GM21737 (cell line): ENCODE measurements at regions not wholly inside any gene's neighbourhood (a gene's known extent, or its start where the extent isn't known, plus 50 kb on each side); places are given as distances from the start of the nearest gene placed in this dataset.
A peak's percentile ranks its signal among the peaks of the same experiment; 100 is the strongest.
"Not testable (repeated sequence)": the region's sequence is repeated elsewhere in the genome, so short reads cannot be mapped to it uniquely, and the experiment has no call there.

ENCODE experiments used
- ATAC-seq: cut with Tn5 transposase; IDR thresholded peaks from one replicate; pipeline ENCODE4 v1.9.1; 2021; ENCODE audit warnings: mild to moderate bottlenecking, moderate library complexity; ENCODE audit not compliant: unreplicated experiment

DNA sequence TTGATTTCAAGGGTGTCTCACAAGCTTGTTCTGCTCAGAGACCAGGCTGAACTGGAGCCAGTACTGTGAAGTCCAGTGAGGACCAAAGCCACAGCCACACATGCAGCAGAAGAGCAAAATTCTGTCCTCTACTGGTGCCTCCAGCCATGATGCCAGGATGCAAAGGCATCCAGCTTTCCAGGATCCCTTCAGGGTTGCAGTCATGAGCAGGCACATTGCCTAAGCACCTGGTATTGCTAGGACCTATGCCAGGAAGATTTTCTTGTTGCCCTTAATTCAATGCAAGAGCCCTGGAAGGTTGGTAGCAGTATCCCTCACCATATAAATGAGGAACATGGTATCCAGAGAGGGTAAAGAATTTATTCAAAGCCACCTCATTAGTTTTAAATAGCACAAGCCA lies 78.9 kb upstream of the CYRIA start:
- no peak for ATAC-seq

DNA sequence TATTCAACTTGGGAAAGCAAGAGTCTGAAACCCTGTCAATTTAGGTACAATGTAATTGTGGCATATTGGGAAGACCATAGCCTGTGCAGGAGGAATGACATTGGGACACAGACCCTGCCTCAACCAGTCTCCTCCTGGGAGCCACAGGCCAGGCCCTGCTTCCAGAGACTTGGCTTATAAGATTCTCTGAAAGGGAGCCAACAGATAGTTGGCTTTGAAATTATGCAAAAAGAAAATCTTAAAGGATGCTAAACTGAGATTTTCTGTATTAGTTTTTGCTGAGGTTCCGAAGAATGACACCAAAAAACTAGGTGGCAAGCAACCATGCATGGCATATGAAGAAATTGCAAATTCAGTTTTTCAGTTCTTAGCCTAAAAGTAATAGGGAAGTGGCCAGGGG lies 76.4 kb upstream of the CYRIA start:
- ATAC-seq = no peak

DNA sequence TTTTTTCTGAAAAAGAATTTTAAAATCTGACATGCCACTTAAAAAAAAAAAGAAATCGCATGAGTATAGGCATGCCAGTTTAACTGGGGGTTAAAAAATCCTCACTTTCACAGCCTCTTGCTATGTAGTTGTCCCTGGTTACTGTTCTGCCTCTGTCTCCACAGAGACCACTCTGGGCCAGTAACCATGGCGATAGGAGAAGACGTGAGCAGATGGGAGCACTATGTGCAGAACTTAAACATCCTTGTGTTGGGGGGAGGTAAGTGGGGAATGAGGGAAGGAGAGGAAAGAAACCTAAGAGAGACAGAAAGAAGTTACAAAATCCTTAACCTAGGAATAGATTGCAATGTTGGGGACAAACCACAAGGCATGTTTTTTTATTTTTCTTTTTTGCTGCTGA lies 75.9 kb upstream of the CYRIA start:
- ATAC-seq = no peak

DNA sequence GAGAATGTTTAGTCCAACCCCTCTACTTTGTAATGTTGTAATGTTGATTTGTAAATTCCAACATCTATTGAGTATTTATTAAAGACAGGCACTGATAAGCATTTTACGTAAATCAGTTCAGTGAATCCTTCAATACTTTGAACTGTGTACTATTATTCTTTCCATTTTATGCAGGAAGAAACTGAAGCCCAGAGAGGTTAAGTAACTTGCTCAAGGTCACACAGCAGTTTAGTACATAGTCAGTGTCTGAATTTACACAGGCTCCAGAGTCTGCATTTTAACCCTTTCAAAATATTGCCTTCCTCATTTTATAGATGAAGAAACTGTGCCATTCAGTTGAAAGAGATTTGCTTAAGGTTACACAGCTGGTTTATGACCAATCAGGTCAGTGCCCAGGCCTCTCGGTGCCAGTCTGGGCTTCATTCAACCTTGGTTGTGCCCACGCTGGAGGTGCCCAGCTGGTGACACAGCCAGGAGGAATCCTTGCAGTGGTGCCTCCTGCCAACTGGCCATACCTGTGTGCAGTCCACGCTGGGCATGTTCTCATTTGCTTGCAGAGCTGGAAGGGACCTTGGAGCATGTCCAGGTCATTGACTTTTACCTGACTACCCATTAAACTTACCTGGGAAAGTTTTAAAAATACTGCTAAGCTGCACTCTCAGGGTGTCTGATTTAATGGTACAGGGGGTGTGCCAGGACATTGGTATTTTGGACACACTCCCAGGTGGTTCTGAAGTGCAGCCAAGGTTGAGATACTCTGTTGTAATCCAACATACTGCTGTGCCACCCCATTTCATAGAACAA lies 74.3 kb upstream of the CYRIA start:
- ATAC-seq = no peak

DNA sequence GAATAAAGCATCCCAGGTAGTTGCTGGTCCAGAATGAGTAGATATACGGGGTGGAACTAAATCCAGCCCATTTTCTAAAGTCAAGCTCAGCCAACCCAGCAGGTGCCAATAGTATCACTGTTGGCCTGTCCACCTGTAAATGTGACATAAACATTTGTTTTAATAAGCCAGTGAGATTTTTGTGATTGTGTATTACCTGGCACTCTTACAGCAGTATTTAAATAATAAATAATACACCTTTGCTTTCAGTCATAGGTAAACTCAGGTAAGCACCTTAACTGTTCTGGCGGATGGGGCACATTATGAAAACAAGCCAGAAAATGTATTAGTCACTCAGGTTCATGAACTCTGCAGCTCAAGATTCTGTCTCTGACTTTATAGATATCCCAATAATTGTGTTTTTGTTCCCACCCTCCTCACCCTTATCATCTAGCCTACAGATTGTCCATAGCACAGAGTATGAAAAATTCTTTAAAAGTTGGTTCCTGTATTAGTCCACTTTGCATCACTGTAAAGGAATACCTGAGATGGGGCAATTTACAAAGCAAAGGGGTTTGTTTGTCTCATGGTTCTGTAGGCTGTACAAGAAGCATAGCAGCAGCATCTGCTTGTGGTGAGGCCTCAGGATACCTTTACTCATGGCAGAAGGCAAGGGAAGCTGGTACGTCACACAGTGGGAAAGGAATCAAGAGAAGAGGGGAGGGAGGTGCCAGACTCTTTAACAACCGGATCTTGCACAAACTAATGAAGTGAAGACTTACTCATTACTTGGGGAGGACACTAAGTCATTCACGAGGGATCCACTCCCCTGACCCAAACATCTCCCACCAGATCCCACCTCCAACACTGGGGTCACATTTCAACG lies 73.0 kb upstream of the CYRIA start:
- no peak for ATAC-seq

DNA sequence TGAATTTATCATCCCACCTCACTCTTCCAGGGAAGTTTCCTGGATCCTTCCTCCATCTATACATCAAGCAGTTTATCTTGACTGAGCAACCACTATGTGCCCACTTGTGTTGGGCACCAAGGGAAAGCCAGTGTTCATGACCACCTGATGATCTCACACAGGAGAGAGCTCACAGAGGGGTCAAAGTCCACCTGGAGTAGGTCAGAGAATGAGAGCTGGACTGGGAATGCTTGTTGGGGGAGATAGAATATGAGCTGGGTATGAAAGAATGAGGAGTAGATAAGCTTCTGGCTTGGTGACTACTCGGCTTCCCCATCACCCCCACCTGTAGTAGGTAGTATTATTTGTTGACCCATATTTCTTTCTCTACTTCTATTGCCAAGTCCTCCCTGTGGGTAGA lies 72.2 kb upstream of the CYRIA start:
- ATAC-seq = no peak

DNA sequence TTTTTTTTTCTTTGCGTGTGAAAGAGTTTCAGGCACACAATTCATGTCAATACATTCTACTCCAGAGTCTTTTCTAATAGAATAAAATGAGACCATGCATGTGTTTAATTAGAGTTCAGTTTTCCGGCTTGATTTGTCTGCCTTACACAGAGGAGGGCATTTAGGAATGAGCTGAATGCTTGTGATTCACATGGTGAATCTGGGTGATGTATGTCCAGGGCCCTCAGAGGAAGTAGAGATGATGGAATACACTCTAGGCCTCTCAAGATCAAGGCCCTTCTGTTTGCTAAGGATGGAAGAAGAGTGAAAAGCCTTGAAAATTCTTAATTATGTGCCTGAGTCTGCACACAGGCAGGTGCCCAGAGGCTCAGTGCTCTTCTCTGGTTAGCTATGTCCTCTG lies 71.0 kb upstream of the CYRIA start:
- no peak for ATAC-seq

DNA sequence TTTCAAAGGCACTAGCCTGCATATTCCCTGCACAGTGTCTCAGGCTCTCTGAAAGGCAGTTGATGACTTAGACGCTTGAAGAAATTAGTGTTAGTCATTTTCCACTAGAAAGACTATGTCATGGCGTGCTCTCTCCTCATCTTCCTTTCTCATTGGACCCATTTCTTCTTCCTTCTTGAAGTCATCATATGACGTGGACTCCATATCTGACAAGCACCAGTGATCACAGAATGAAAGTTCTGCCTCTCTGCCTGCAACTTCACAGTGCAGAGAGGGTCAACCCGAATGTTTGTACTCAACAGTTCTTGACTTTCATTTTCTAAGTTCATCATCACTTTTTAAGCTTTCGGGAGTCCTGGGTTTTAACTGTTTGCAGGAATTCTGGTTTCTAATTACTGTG lies 63.7 kb upstream of the CYRIA start:
- ATAC-seq = no peak

DNA sequence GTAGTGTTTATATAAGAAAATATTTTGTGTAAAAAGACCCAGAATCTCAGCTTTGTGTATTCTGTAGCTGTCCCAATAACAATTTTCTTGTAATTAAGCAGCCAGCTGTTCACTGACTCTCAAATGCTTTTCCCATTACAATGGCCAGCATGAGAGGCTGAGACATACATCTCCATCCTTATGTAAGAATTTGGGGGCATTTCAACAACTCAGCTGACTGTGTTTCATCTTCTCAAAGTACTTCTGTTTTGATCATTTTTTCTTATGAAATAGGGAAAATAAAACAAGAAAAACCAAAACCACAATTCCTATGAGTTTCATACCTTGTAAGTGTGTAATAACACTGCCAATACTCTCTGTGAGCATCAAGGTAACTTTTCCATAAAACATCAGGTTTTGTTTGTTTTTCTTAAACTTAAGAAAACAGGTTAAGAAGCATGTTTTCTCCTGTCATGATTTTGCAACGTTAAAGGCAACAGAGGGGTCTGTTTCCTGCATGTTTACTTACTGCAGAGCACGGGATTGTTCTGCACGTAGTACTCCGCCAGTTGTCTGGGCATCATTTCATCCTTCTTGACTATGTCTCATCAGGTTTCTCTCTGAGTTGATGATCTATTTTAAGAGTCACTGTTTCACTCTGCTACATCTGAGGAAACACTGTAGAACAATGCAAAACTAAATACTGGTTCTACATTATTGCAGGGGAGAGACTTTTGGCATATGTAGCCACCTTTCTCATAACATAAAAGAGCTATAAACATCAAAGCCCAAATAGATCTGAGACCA lies 62.9 kb upstream of the CYRIA start:
- peak; percentile 70 for ATAC-seq

DNA sequence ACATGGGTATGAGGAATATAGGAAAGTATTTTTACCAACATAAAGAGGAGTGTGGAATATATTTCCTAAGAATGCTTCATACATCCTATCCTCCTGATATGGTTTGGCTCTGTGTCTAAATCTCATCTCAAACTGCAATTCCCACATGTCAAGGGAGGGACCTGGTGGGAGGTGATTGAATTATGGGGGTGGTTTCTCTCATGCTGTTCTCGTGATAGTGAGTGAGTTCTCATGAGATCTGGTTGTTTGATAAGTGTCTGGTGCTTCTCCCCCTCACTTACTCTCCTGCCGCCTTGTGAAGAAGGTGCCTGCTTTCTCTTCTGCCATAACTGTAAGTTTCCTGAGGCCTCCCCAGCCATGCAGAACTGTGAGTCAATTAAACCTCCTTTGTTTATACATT lies 62.2 kb upstream of the CYRIA start:
- not testable (repeated sequence) for ATAC-seq

DNA sequence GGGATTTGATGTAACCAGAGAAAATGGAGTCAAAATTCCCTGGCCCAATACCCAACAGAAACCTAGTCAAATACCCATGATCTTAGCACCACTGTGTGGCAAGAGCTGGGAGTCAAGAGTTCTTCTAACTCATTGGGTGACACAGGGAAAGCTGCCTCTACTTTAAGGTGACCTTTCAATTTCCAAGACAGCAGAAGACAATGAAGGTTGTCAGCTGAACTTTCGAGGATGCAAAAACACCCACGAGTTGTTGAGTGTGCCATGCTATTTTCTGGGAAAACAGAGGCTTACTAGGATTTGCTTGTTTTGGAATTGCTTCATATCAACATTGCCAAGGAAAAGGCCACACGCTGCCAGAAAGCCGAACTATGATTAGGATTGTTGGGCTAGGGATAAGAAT lies 61.6 kb upstream of the CYRIA start:
- ATAC-seq = no peak

DNA sequence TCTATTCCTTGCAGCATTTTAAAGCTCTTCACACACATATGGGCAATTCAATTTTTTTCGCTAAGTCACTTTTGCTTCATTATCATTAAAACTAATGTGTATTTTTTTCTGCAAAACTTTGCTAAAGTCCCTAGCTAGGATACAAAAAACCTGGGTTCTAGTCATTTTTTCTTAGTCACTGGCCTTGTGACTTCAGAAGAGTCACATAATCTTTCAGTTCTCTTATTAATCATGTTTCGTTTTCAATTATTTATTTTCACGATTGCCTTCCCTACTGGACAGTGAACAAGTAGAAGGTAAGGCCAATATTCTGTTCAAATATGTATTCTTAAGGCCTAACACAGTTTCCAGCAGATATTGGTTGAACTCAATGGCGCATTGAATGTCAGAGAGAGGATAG lies 60.9 kb upstream of the CYRIA start:
- ATAC-seq = no peak

DNA sequence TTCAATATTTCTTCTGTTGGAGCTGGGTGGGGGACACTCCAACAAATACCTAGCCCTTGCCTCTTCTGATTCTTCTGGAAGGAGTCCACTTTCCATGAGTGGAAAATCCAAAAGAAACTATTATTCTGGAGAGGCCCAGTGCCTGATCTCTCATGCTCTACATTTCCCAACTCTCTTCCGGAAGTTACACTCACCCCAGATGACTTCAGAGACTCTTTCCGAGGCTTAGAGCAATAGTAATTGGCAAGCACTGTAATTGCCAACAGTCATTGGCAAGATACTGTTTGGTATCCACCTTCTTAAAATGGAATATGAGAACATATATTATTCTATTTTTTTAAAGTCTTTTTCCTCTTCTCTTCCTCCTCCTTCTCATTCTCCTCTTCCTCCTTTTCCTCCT lies 60.5 kb upstream of the CYRIA start:
- no peak for ATAC-seq

DNA sequence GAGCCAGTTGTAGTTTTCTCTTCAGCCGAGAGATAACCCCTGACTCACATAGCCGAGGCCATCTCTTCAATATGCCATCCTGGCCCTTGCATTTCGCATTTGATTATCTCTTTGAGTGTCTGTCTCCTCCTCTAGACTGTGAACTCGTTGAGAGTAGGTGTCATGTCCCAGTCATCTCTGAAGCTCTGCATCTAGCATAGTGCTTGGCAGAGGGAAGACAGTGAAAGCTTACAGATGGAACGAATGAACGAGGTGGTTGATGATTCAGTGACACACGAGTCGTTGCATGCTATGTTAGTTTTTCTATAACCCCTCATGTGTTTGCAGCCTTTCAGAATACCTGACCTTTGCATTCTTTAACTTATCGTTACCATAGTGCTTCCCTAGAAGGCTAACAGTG lies 59.9 kb upstream of the CYRIA start:
- no peak for ATAC-seq

DNA sequence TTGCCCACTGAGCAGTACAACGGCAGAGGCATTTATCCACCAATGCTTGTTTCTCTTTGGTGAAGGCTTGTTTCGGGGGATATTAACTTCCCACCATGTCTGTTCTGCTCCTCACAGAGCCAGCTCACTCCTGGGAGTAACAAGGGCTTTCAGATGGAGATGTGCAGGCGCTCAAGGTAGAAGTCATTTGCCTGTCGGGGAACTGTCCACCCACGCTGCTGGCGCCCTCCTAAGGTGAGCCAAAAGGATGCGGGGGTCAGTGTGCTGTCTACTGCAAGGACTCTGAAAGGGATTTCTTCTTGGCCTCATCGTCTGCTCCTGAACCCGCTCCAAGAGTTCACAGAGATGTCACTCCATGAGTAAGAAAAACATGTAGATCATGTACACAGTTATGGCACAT lies 57.0 kb upstream of the CYRIA start:
- ATAC-seq = no peak

DNA sequence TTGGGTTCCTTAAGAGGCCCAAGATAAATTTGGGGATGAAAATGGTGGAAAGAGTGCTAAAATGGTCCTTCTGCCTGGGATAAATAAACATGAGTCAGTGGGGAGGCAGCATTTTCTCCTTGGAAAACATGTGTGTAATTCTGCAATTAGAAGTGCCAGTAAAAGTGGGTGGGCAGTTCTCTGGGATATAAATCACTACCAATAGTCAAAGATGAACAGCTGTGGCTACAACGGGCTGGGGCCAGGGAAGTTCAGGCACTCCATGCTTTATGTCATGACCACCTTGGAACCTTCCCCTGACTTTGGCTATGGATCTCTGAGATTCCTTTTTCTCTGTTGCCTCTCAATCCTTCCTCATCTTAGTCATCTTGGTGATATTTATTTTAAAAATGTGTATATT lies 56.5 kb upstream of the CYRIA start:
- ATAC-seq = no peak

DNA sequence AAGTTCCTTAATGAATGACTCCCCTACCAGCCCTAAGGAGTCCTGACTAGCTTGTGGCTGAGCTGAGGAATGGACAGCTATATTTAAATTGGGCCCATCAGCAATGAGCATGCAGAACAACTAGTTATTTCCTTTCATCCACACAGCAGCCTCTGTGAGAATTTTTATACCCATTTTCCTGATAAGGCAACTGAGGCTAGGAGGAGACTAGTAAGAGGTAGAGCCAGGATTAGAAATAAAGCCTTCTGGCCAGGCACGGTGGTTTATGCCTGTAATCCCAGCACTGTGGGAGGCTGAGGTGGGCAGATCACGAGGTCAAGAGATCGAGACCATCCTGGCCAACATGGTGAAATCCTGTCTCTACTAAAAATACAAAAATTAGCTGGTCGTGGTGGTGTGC lies 55.9 kb upstream of the CYRIA start:
- ATAC-seq = not testable (repeated sequence)

DNA sequence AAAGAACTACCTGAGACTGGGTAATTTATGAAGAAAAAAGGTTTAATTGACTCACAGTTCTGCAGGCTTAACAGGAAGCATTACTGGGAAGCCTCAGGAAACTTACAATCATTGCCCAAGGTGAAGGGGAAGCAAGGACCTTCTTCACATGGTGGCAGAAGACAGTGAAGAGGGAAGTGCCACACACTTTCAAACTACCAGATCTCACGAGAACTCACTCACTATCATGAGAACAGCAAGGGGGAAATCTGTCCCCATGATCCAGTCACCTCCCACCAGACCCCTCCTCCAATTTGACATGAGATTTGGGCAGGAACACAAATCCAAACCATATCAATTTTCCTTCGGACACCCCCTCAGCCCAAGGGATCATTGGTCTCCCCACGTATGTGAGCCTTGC lies 55.1 kb upstream of the CYRIA start:
- ATAC-seq = not testable (repeated sequence)

DNA sequence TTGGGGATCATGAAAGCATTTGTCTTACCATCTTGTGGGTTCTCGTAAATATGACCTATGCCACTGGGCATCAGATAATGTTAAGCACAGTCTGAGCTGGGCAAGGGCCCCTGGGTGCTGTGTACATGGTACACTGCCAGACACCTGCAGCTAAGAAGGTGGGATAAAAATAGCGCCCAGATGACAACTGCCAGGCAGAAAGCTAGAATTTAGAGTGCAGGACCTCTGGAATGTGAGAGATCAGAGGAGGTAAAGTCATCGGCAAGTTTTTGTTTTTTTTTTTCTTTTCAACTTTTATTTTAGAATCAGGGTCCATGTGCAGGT lies 53.8 kb upstream of the CYRIA start:
- ATAC-seq = no peak

DNA sequence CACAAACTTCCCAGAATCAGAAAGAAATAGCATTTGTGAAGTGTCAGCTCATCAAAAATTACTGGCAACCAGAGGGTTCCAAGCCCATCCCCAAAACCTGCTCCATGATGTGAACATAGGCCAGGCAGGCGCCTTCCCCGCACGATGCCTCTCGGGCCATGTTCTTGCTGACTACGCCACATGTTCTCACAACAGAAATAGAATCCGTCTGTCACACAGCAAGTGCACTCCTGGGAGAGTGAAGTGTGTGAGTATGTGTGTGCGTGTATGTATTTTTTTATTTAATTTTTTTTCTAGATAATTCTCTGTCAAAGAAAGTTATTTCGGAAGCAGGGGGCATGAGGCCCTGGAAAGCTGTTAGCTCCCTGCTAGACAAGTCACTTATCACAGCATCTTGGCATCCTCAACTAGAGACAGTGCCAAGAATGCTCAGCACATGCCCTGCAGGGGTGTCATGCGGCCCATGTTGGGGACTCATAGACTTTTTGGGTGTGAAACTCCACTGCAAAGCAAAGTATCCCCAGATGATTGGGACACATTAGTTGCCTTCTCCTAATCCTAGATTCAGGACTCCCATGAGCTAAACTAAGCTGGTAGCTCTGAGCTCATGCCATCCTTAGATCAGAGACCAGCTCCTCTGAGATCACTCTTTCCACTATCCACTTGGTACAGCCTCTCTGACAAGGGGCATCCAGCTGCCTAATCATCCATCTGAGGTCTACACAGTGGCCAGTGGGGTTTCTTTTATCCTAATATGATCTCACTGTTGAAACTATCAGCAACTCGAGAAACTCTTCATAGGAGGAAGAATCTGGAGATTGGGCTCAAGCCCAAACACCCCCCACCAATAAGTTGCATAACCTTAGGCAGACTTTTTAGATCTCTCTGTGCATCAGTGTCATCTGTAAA lies 53.2 kb upstream of the CYRIA start:
- no peak for ATAC-seq

DNA sequence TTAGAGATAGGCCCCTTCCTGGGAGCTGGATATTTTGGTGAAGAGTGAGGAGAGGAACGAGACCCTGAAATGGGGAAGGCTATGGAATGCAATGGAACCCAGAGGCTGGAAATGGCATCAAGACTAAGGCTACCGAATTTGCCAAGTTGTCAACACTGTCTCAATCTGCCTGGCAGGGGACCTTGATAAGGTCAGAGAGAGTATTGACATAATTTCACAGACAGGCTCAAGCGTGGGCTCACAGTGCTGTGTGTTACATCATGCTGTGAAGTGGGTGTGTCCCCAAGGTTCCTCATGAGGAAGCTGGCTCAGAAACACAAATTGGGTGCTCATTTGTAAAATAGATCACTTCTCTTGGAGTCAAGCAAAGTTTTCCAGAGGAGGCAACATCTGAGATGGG lies 51.8 kb upstream of the CYRIA start:
- no peak for ATAC-seq
